ENCODE measurements at regions not wholly inside any gene's neighbourhood (a gene's known extent, or its start where the extent isn't known, plus 50 kb on each side); places are given as distances from the start of the nearest gene placed in this dataset.
"Not testable (repeated sequence)": the region's sequence is repeated elsewhere in the genome, so short reads cannot be mapped to it uniquely, and the experiment has no call there.

GRCh38 chr20:30641522-30641921 is 615.9 kb upstream of the DEFB115 start:
- not testable (repeated sequence) for TF ChIP-seq CTCF (IDR thresholded peaks at IDR 0.05; ENCODE audit: low read length); EZH2 (IDR thresholded peaks at IDR 0.05; ENCODE audit: borderline replicate concordance, low read length)
